Thymus (tissue), 11 donors: ENCODE measurements at regions not wholly inside any gene's neighbourhood (a gene's known extent, or its start where the extent isn't known, plus 50 kb on each side); places are given as distances from the start of the nearest gene placed in this dataset.

Source experiments
- DNase-seq, 9 donors: peaks; one replicate each; pipeline ENCODE4 v3.0.0-alpha.2; 2013; ENCODE audit warnings: low spot score in 9 of 9, low read depth in 6 of 9, missing footprints in 1 of 9
- H3K27ac ChIP-seq, 2 donors: one replicate each; pipeline ENCODE4 v1.5.1; 2013; ENCODE audit warnings: control low read depth in 1 of 2, low read depth in 1 of 2, low read length in 1 of 2, mild to moderate bottlenecking in 1 of 2, moderate library complexity in 1 of 2
- H3K27me3 ChIP-seq, 2 donors: one replicate each; pipeline ENCODE4 v1.5.1; 2013; ENCODE audit warnings: low read length in 1 of 2; ENCODE audit not compliant: control insufficient read depth in 2 of 2, insufficient read depth in 1 of 2
- H3K36me3 ChIP-seq, 2 donors: one replicate each; pipeline ENCODE4 v1.5.1; 2013; ENCODE audit warnings: low read length in 1 of 2, mild to moderate bottlenecking in 1 of 2, moderate library complexity in 1 of 2; ENCODE audit not compliant: control insufficient read depth in 2 of 2, insufficient read depth in 2 of 2
- H3K4me1 ChIP-seq, 2 donors: one replicate each; pipeline ENCODE4 v1.5.1; 2013; ENCODE audit warnings: low read length in 2 of 2; ENCODE audit not compliant: control insufficient read depth in 2 of 2, insufficient read depth in 2 of 2
- H3K4me3 ChIP-seq, 2 donors: one replicate each; pipeline ENCODE4 v1.5.1; 2013; ENCODE audit warnings: low read length in 2 of 2, control low read depth in 1 of 2, mild to moderate bottlenecking in 1 of 2
- H3K9me3 ChIP-seq, 2 donors: one replicate each; pipeline ENCODE4 v1.5.1; 2013; ENCODE audit warnings: low read length in 1 of 2, mild to moderate bottlenecking in 1 of 2; ENCODE audit not compliant: control insufficient read depth in 2 of 2, insufficient read depth in 1 of 2
- WGBS: extraction: QIAGEN DNeasy Blood & Tissue Kit; methylation state at CpG from one replicate; pipeline ENCODE4 v1.1.7; 2013; 5-methylcytosine and 5-hydroxymethylcytosine counted together
- donor health status: healthy.

- Histone ChIP-seq H3K27ac (no peak overlapping the region), H3K9me3 (no peaks in the 10 kb centered on the region), H3K36me3 (peaks cover 0 to 4% of the 10 kb centered on the region in 2 donors), H3K27me3 (no peaks in the 10 kb centered on the region), H3K4me1 (no peaks in the 10 kb centered on the region), H3K4me3 (no peak overlapping the region)
- 99% methylated on average over 4 of the region's 4 CpGs for WGBS
- DNase-seq: no peak
Measured at GRCh38 chr2:181188605-181189004, 208.2 kb downstream of the UBE2E3 start.

DNA sequence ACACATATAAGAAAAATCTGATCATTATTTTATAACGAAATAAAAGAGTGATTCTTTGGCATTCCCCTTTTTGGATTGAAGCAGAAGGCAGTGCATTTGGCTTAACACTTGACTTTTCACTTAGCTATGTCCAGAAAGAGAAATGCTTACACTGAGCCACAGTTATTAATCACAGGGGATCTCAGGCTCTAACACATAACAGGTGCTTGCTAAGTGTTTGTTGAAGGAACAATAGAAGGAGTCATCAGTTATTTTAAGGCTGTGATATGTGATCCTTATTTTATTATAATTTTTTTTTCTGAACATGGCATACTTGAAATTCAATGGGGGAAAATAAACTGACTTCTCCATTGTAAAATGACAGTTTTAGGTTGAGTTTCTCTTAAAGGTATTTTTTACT lies 209.5 kb downstream of the UBE2E3 start:
- Histone ChIP-seq H3K27me3 (no peaks in the 10 kb centered on the region), H3K4me1 (no peaks in the 10 kb centered on the region), H3K9me3 (no peaks in the 10 kb centered on the region), H3K27ac (no peak overlapping the region), H3K4me3 (no peak overlapping the region), H3K36me3 (peaks cover 0 to 4% of the 10 kb centered on the region in 2 donors)
- no peak for DNase-seq
- WGBS: 94% methylated on average over 1 of the region's 1 CpG

DNA sequence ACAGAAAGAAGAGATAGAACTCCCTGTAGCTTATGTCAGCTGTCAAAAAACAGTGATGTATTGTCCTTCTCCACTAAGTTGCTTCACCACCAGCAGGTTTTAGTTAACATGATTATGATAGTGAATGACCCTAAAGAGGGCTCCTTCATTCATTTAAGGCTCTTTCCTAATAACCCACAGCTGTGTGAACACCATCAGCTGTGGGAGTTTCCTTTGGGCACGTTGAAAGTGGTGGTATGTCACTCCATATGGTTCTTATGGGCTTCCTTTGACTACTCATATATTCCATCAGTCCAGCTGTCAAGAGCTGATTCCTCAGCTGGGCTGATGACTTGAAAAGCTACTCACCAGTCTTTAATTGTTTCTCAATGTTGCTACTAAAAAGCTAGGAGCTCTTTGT lies 210.3 kb downstream of the UBE2E3 start:
- Histone ChIP-seq H3K4me1 (no peaks in the 10 kb centered on the region), H3K4me3 (no peak overlapping the region), H3K27me3 (no peaks in the 10 kb centered on the region), H3K9me3 (no peaks in the 10 kb centered on the region), H3K27ac (no peak overlapping the region), H3K36me3 (peaks cover 0 to 4% of the 10 kb centered on the region in 2 donors)
- DNase-seq: no peak
- WGBS: 41% methylated on average over 1 of the region's 1 CpG

DNA sequence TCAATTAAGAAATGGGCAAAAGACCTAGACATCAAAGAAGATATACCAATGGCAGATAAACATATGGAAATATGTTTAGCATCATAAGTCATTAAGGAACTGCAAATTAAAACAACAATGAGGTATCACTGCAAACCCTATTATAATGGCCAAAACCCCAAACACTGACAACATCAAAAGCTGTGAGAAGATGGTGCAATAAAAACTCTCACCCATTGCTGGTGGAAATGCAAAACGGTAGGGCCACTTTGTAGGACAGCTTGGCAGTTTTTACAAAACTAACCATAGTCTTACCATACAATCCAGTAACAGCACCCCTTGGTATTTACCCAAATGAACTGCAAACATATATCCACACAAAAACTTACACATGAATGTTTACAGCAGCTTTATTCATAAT lies 213.1 kb downstream of the UBE2E3 start:
- H3K4me3 ChIP-seq: no peak overlapping the region
- no peaks in the 10 kb centered on the region for H3K9me3 ChIP-seq
- H3K36me3 ChIP-seq: peaks cover 0 to 3% of the 10 kb centered on the region in 2 donors
- DNase-seq: no peak
- no peaks in the 10 kb centered on the region for H3K4me1 ChIP-seq
- no peak overlapping the region for H3K27ac ChIP-seq
- WGBS: 100% methylated on average over 1 of the region's 1 CpG
- no peaks in the 10 kb centered on the region for H3K27me3 ChIP-seq

DNA sequence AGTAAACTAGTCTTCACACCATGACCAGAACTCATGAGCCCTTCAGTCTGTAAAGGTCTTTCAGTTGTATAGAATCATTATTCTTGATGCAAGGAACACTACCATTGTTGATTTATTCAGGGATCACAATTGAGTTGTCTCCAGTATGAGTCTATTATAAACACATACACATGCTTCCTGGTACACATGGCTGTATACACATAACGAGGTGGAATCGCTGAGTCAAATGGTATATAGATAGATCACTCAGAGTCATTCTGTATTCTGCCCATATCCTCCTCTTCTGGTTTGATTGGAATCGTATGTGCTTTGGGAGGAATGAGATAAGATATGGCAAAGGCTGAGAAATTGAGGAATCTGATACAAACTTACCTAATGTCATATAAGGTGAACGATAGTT lies 216.0 kb downstream of the UBE2E3 start:
- Histone ChIP-seq H3K4me3 (no peak overlapping the region), H3K27me3 (no peaks in the 10 kb centered on the region), H3K4me1 (no peaks in the 10 kb centered on the region), H3K9me3 (no peaks in the 10 kb centered on the region), H3K27ac (no peak overlapping the region), H3K36me3 (no peaks in the 10 kb centered on the region)
- WGBS: 96% methylated on average over 4 of the region's 4 CpGs
- no peak for DNase-seq

DNA sequence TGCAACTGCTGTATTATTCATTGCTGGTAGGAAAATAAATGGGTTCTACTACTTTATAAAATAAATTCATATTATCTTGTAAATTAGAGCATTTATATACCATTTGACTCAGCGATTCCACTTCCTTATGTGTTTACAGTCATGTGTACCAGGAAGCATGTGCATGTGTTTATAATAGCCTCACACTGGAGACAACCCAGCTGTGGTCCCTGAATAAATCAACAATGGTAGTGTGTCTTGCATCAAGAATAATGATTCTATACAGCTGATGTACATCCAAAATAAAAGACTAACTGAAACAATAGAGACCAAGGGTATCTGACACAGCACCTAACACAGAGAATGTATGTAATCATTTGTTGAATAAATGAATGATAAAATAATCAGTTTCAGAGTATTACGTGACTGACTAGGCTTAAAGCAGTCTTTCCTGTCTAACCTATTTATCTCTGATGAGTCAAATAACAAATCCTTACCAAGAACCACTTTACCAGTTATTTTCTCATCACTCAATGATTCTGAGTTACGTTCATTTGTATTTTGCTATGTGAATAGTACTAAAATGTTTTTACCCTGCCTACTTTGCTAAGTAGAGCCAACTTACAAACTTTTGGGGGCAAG lies 216.8 kb downstream of the UBE2E3 start:
- Histone ChIP-seq H3K9me3 (no peaks in the 10 kb centered on the region), H3K27me3 (no peaks in the 10 kb centered on the region), H3K4me1 (no peaks in the 10 kb centered on the region), H3K36me3 (no peaks in the 10 kb centered on the region), H3K4me3 (no peak overlapping the region), H3K27ac (no peak overlapping the region)
- DNase-seq: no peak
- whole genome bisulfite sequencing: 87% methylated on average over 3 of the region's 3 CpGs

DNA sequence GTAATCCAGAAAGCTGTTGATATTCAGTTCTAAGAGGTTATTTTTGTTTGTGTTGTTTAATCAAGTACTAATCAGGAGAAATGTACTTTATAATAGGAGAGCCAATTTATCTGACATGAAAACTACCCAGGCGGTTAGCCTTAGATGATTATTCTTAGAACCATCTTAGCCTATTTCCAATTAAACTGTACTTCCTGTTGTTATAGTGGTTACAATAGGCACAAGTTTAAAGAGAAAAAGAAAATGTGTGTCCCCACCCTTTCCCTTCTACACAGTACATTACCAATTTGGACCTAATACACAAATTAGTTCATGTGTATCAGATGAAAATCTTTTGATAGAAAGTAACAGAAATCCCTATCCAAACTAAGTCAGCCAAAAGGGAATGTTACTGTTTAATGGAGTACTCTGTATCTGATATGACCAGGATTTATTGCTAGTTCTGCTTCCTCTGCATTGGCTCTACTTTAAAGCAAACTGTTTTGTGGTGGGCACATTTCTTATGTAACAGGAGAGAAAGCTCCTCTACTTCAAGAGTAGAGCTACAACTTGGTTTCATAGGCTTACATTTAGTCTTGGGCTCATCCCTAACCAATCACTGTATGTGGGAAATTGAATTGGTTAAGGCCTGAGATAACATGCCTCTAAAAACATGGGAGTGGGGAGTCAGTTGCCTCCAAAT lies 217.9 kb downstream of the UBE2E3 start:
- no peak for DNase-seq
- no peaks in the 10 kb centered on the region for H3K36me3 ChIP-seq
- no peak overlapping the region for H3K27ac ChIP-seq
- H3K9me3 ChIP-seq: no peaks in the 10 kb centered on the region
- no peaks in the 10 kb centered on the region for H3K4me1 ChIP-seq
- no peak overlapping the region for H3K4me3 ChIP-seq
- WGBS: 83% methylated on average over 1 of the region's 1 CpG
- no peaks in the 10 kb centered on the region for H3K27me3 ChIP-seq

DNA sequence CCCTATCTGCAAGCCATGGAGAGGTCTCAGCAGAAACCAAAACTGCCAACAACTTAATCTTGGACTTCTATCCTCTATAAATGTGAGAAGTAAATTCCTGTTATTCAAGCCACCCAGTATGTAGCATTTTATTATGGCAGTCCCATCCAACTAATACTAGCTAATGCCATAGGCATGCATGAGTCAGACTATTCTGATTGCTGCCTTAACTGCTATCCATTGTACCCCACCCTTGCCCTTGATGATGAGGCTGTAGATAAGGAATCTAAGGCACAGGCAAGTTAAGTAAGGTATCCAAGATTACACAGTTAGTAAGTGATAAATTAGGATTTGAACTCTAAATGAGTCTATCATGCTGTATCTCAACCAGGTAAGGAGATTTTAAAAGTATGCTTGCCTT lies 223.0 kb downstream of the UBE2E3 start:
- H3K27me3 ChIP-seq: no peaks in the 10 kb centered on the region
- H3K4me1 ChIP-seq: no peaks in the 10 kb centered on the region
- H3K27ac ChIP-seq: no peak overlapping the region

DNA sequence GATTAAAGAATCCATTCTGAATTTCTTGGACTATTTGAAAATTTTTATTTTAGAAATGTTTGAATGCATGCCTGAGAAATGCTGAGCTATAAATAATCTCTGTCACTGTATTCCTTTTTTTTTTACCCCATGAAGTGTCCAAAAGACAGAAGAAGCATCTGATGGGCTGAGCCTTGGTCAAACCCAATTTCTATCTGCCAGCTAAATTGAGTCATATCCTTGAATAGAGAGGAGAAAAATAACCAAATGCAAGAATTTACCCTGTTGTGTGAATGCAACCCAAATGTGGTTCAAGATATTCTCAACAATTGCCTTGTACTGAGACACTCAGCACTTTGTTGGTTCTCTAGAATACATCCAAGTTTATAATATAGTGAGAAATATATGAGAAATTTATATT lies 223.5 kb downstream of the UBE2E3 start:
- no peak for DNase-seq
- Histone ChIP-seq H3K36me3 (peaks cover 5 to 8% of the 10 kb centered on the region in 2 donors), H3K27me3 (no peaks in the 10 kb centered on the region), H3K4me1 (no peaks in the 10 kb centered on the region), H3K9me3 (peaks cover 2 to 19% of the 10 kb centered on the region in 2 donors), H3K4me3 (no peak overlapping the region), H3K27ac (no peak overlapping the region)

More for the DNA sequence above, 223.0 kb downstream of the UBE2E3 start:
- no peak for DNase-seq
- Histone ChIP-seq H3K9me3 (peaks cover under 1 to 15% of the 10 kb centered on the region in 2 donors), H3K36me3 (peaks cover 4 to 6% of the 10 kb centered on the region in 2 donors), H3K4me3 (no peak overlapping the region)
